ENCODE measurements at regions not wholly inside any gene's neighbourhood (a gene's known extent, or its start where the extent isn't known, plus 50 kb on each side); places are given as distances from the start of the nearest gene placed in this dataset.

GRCh38 chr5:133846478-133847226 is 121.8 kb downstream of the C5orf15 start:
- Histone ChIP-seq H3K36me3 (ENCODE audit: insufficient read depth, low read length) (no peaks in the 10 kb centered on the region), H3K27me3 (ENCODE audit: insufficient read depth, low read depth, low read length) (no peaks in the 10 kb centered on the region), H4K20me1 (ENCODE audit: insufficient read depth) (no peaks in the 10 kb centered on the region), H3K4me3 (ENCODE audit: low read length) (no peak overlapping the region), H3F3A (ENCODE audit: insufficient read depth, low read length, poor library complexity, severe bottlenecking) (no peaks in the 10 kb centered on the region), H3K79me2 (replicated peaks; ENCODE audit: insufficient read depth, low read length) (no peaks in the 10 kb centered on the region), H3K4me2 (ENCODE audit: low read length) (no peak overlapping the region), H3K9me2 (ENCODE audit: insufficient read depth, low read length) (no peaks in the 10 kb centered on the region), H2AFZ (ENCODE audit: low read depth, low read length) (no peak overlapping the region), H3K27ac (ENCODE audit: low read length) (no peak overlapping the region), H3K9ac (ENCODE audit: low read length) (no peak overlapping the region), H3K9me3 (ENCODE audit: low read length) (no peaks in the 10 kb centered on the region)
- TF ChIP-seq EZH2 (IDR thresholded peaks at IDR 0.05; ENCODE audit: borderline replicate concordance, insufficient read depth, low read length, poor library complexity, severe bottlenecking): no peak
- TF ChIP-seq EP300 (conservative IDR thresholded peaks at IDR 0.05; ENCODE audit: poor library complexity, severe bottlenecking): no peak
- TF ChIP-seq POLR2AphosphoS5 (IDR thresholded peaks at IDR 0.05): no peak
- TF ChIP-seq REST (IDR thresholded peaks at IDR 0.05; ENCODE audit: borderline replicate concordance): no peak
- TF ChIP-seq RAD21 (conservative IDR thresholded peaks at IDR 0.05): no peak
- no peak for TF ChIP-seq TAF1 (IDR thresholded peaks at IDR 0.05; ENCODE audit: low read depth)
- TF ChIP-seq MXI1 (conservative IDR thresholded peaks at IDR 0.05; ENCODE audit: poor library complexity, severe bottlenecking): no peak
- TF ChIP-seq SMC3 (conservative IDR thresholded peaks at IDR 0.05; ENCODE audit: poor library complexity): no peak
- TF ChIP-seq CTCF (IDR thresholded peaks at IDR 0.05; ENCODE audit: poor library complexity, severe bottlenecking): no peak

DNA sequence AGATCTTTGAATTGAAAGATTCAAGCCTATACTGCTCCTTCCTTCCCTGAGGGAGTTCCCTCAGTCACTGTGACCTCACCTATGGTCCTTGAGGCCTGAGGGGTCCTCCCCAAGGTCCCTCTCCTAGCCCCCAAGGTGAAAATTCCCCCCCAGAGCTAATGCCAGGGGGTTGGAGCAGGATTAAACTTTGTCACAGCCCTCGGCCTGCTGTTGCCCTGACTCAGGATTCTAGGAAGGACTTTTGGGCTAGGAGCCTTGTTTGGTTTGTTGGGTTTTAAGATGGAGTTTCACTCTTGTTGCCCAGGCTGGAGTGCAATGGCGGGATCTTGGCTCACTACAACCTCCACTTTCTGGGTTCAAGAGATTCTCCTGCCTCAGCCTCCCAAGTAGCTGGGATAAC is 123.2 kb downstream of the C5orf15 start:
- Histone ChIP-seq H3K9ac (ENCODE audit: low read length) (no peak overlapping the region), H3K4me2 (ENCODE audit: low read length) (no peak overlapping the region), H3K27me3 (ENCODE audit: insufficient read depth, low read depth, low read length) (no peaks in the 10 kb centered on the region), H3K27ac (ENCODE audit: low read length) (no peak overlapping the region), H3K9me3 (ENCODE audit: low read length) (no peaks in the 10 kb centered on the region), H3K9me2 (ENCODE audit: insufficient read depth, low read length) (no peaks in the 10 kb centered on the region), H3K36me3 (ENCODE audit: insufficient read depth, low read length) (no peaks in the 10 kb centered on the region), H2AFZ (ENCODE audit: low read depth, low read length) (no peak overlapping the region), H4K20me1 (ENCODE audit: insufficient read depth) (no peaks in the 10 kb centered on the region), H3F3A (ENCODE audit: insufficient read depth, low read length, poor library complexity, severe bottlenecking) (no peaks in the 10 kb centered on the region), H3K4me3 (ENCODE audit: low read length) (no peak overlapping the region), H3K79me2 (replicated peaks; ENCODE audit: insufficient read depth, low read length) (no peaks in the 10 kb centered on the region)
- TF ChIP-seq RAD21 (conservative IDR thresholded peaks at IDR 0.05) (no peak), EZH2 (IDR thresholded peaks at IDR 0.05; ENCODE audit: borderline replicate concordance, insufficient read depth, low read length, poor library complexity, severe bottlenecking) (no peak), TAF1 (IDR thresholded peaks at IDR 0.05; ENCODE audit: low read depth) (no peak), MXI1 (conservative IDR thresholded peaks at IDR 0.05; ENCODE audit: poor library complexity, severe bottlenecking) (no peak), SMC3 (conservative IDR thresholded peaks at IDR 0.05; ENCODE audit: poor library complexity) (no peak), CTCF (IDR thresholded peaks at IDR 0.05; ENCODE audit: poor library complexity, severe bottlenecking) (no peak), POLR2AphosphoS5 (IDR thresholded peaks at IDR 0.05) (no peak), REST (IDR thresholded peaks at IDR 0.05; ENCODE audit: borderline replicate concordance) (no peak), EP300 (conservative IDR thresholded peaks at IDR 0.05; ENCODE audit: poor library complexity, severe bottlenecking) (no peak)

Measured in neural cell (in vitro differentiated cells).